Smooth muscle cell (in vitro differentiated cells): ENCODE measurements at regions not wholly inside any gene's neighbourhood (a gene's known extent, or its start where the extent isn't known, plus 50 kb on each side); places are given as distances from the start of the nearest gene placed in this dataset.
A peak's percentile ranks its signal among the peaks of the same experiment; 100 is the strongest.

Experiments used
- DNase-seq: peaks from one replicate; lab custom pipeline; 2025; ENCODE audit not compliant: unreplicated experiment; lab: John Stamatoyannopoulos, UW
- H2AFZ ChIP-seq: fragments of 200-600 bp; sonication (generic); 2 replicates; pipeline ENCODE4 v1.6.0; 2016; ENCODE audit warnings: antibody characterized with exemption, low read depth, mild to moderate bottlenecking
- H3F3A ChIP-seq: fragments of 200-600 bp; sonication (generic); 2 replicates; pipeline ENCODE4 v1.6.0; 2017; ENCODE audit warnings: antibody characterized with exemption, low read depth
- H3K27ac ChIP-seq: fragments of 200-600 bp; sonication (generic); 2 replicates; pipeline ENCODE4 v1.5.1; 2016; ENCODE audit warnings: low read depth, mild to moderate bottlenecking
- H3K27me3 ChIP-seq: fragments of 200-600 bp; sonication (generic); 2 replicates; pipeline ENCODE4 v1.6.1; 2016; ENCODE audit warnings: low read depth, mild to moderate bottlenecking
- H3K36me3 ChIP-seq: fragments of 200-600 bp; sonication (generic); 2 replicates; pipeline ENCODE4 v1.5.1; 2016; ENCODE audit warnings: low read depth
- H3K4me1 ChIP-seq: fragments of 200-600 bp; sonication (generic); 2 replicates; pipeline ENCODE4 v1.5.1; 2016; ENCODE audit warnings: low read depth
- H3K4me2 ChIP-seq: fragments of 200-600 bp; sonication (generic); 2 replicates; pipeline ENCODE4 v1.6.0; 2016; ENCODE audit warnings: mild to moderate bottlenecking
- H3K4me3 ChIP-seq: fragments of 200-600 bp; sonication (generic); 2 replicates; pipeline ENCODE4 v1.5.1; 2016; ENCODE audit warnings: mild to moderate bottlenecking
- H3K79me2 ChIP-seq: fragments of 200-600 bp; sonication (generic); 2 replicates; pipeline ENCODE4 v1.6.0; 2016; ENCODE audit warnings: low read depth, mild to moderate bottlenecking
- H3K9ac ChIP-seq: fragments of 200-600 bp; sonication (generic); 2 replicates; pipeline ENCODE4 v1.6.0; 2016; ENCODE audit warnings: low read depth
- H3K9me3 ChIP-seq: fragments of 200-600 bp; sonication (generic); replicated peaks from 2 replicates; pipeline ENCODE4 v1.5.1; 2016; ENCODE audit warnings: low read depth
- H4K20me1 ChIP-seq: fragments of 200-600 bp; sonication (generic); 2 replicates; pipeline ENCODE4 v1.6.0; 2016; ENCODE audit warnings: low read depth
- WGBS: methylation state at CpG from one replicate; pipeline ENCODE4 v1.1.7; 2016; ENCODE audit warnings: low lambda C conversion rate; 5-methylcytosine and 5-hydroxymethylcytosine counted together
- TF ChIP-seq, protein P1 (sequence below): fragments of 200-600 bp; sonication (generic); IDR thresholded peaks from 2 replicates; pipeline ENCODE4 v1.5.1; 2017; ENCODE audit warnings: borderline replicate concordance, mild to moderate bottlenecking, antibody characterized with exemption; ENCODE audit not compliant: insufficient read depth, poor library complexity, severe bottlenecking

DNA sequence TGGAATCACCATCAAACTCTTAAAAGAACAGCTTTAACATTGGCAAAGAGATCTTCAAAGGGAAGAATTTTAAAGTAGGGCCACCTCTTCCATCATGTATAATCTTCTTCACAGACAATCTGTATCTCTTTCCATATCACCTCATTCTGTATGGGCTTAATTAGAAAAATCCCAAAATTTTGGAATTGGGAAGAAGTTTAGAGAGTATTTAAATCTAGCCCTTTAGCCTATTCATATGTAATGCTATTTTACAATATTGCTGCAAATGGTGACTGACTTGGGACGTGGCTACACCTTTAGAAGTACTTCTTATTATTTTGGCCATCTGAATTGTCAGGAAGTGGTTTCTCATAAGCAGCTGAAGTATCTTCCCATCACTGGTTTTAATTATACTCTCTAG lies 474.3 kb downstream of the RFPL4B start:
- Histone ChIP-seq H3K79me2 (no peaks in the 10 kb centered on the region), H3K4me2 (peak overlapping the region; percentile 5), H3K4me1 (no peaks in the 10 kb centered on the region), H4K20me1 (no peaks in the 10 kb centered on the region), H3K36me3 (no peaks in the 10 kb centered on the region), H3K4me3 (no peak overlapping the region), H3K9ac (no peak overlapping the region), H3F3A (no peaks in the 10 kb centered on the region), H3K27ac (no peak overlapping the region), H2AFZ (no peak overlapping the region), H3K9me3 (no peaks in the 10 kb centered on the region), H3K27me3 (no peaks in the 10 kb centered on the region)
- DNase-seq, result no peak
- 48% methylated on average over 1 of the region's 1 CpG for WGBS
- TF ChIP-seq, protein P1, sequence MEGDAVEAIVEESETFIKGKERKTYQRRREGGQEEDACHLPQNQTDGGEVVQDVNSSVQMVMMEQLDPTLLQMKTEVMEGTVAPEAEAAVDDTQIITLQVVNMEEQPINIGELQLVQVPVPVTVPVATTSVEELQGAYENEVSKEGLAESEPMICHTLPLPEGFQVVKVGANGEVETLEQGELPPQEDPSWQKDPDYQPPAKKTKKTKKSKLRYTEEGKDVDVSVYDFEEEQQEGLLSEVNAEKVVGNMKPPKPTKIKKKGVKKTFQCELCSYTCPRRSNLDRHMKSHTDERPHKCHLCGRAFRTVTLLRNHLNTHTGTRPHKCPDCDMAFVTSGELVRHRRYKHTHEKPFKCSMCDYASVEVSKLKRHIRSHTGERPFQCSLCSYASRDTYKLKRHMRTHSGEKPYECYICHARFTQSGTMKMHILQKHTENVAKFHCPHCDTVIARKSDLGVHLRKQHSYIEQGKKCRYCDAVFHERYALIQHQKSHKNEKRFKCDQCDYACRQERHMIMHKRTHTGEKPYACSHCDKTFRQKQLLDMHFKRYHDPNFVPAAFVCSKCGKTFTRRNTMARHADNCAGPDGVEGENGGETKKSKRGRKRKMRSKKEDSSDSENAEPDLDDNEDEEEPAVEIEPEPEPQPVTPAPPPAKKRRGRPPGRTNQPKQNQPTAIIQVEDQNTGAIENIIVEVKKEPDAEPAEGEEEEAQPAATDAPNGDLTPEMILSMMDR, result no peak

DNA sequence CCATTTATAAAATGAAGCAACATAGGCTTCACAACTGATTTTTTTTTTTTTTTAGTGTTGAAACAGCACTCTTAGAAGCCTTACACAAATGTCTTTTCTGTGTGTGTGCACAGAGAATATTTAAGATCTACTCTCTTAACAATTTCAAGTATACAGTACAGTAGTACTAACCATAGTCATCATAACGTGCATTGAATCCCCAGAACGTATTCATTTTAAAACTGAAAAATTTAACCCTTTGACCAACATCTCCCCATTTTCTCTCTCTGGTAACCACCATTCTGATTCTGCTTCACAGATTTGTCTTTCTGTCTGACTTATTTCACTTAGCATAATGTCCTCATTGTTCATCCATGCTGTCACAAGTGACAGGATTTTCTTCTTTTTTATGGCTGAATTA lies 475.6 kb downstream of the RFPL4B start:
- Histone ChIP-seq H3K9ac (no peak overlapping the region), H3K36me3 (no peaks in the 10 kb centered on the region), H4K20me1 (no peaks in the 10 kb centered on the region), H3K4me1 (peaks cover 5% of the 10 kb centered on the region), H3K27ac (no peak overlapping the region), H3K9me3 (no peaks in the 10 kb centered on the region), H3K79me2 (no peaks in the 10 kb centered on the region), H3F3A (no peaks in the 10 kb centered on the region), H3K4me3 (no peak overlapping the region), H3K27me3 (no peaks in the 10 kb centered on the region), H3K4me2 (no peak overlapping the region), H2AFZ (no peak overlapping the region)
- TF ChIP-seq, protein P1, result no peak
- WGBS, result 98% methylated on average over 2 of the region's 2 CpGs
- no peak for DNase-seq

DNA sequence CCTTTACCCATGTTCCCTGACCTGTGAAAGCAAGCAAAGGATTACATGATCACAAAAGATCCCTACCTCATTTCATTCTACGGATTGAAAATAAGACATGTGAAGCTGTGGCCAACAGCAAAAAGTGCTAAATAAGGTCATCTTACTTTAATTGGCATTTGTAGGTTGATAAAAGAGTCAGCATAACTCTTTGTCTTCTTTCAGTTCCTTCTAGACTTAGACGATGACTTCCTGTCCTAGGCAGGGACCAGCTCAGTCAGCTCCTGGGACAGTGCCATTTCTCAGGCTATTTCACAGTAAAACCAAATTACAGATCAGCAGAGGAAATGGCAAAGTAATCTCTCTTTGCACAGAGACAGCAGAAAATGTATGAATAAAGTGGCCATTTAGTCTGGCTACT lies 480.7 kb downstream of the RFPL4B start:
- Histone ChIP-seq H3K4me2 (no peak overlapping the region), H3K27me3 (no peaks in the 10 kb centered on the region), H3K9me3 (no peaks in the 10 kb centered on the region), H3K4me1 (peaks cover 25% of the 10 kb centered on the region), H3K4me3 (no peak overlapping the region), H3K36me3 (no peaks in the 10 kb centered on the region), H3K79me2 (no peaks in the 10 kb centered on the region), H3F3A (no peaks in the 10 kb centered on the region), H2AFZ (peak overlapping the region; percentile 95), H3K27ac (no peak overlapping the region), H4K20me1 (no peaks in the 10 kb centered on the region), H3K9ac (no peak overlapping the region)
- no peak for DNase-seq
- 60% methylated on average over 2 of the region's 2 CpGs for WGBS
- TF ChIP-seq, protein P1, result no peak

DNA sequence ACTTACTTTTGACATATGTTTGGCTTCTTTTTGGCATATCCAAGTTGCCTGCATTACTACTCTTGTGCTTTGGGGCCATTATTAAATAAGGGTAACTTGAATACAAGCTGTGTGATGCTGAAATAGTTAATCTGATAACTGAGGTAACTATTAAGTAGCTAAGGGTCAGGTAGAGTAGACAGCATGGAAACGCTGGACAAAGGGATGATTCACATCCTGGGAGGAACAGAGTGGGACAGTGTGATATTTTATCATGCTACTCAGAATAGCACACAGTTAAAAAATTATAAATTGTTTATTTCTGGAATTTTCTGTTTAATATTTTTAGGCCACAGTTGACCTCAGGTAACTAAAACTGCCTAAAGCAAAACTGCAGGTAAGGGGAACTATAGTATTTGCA lies 483.9 kb downstream of the RFPL4B start:
- WGBS, result 56% methylated on average over 1 of the region's 1 CpG
- DNase-seq, result no peak
- H2AFZ ChIP-seq, result no peak overlapping the region

More for the DNA sequence above, 483.9 kb downstream of the RFPL4B start:
- Histone ChIP-seq H3K9ac (no peak overlapping the region), H3K4me2 (no peak overlapping the region), H3K27me3 (no peaks in the 10 kb centered on the region), H3K27ac (no peak overlapping the region), H3K79me2 (no peaks in the 10 kb centered on the region), H3F3A (no peaks in the 10 kb centered on the region), H3K36me3 (no peaks in the 10 kb centered on the region), H3K4me3 (no peak overlapping the region), H3K4me1 (peaks cover 25% of the 10 kb centered on the region), H3K9me3 (no peaks in the 10 kb centered on the region), H4K20me1 (no peaks in the 10 kb centered on the region)
- TF ChIP-seq, protein P1, result no peak
